SKM-1 (cell line): ENCODE measurements at regions not wholly inside any gene's neighbourhood (a gene's known extent, or its start where the extent isn't known, plus 50 kb on each side); places are given as distances from the start of the nearest gene placed in this dataset.
"Not testable (repeated sequence)": the region's sequence is repeated elsewhere in the genome, so short reads cannot be mapped to it uniquely, and the experiment has no call there.

ENCODE experiments used
- DNase-seq: peaks from one replicate; lab custom pipeline; 2025; ENCODE audit not compliant: unreplicated experiment; lab: John Stamatoyannopoulos, UW

DNA sequence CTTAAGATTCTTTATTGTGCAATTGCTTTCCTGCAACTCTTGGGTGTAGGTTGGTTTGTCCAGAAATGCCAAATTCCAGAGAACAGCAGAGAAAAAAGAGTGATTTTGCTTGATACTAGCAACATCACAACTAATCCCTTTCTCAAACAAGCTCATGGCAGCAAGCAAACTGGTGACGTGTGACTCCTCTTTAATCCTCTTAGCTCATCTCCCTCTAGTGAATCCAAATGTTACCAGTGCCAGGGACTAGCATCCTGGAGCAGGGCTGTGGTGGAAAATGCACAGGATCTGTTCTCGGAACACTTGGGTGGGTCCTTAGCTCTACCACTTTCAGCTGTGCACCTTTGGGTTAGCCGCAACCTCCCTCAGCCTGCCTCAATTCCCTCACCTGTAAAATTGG lies 204.0 kb upstream of the CCL2 start:
- DNase-seq, result no peak

DNA sequence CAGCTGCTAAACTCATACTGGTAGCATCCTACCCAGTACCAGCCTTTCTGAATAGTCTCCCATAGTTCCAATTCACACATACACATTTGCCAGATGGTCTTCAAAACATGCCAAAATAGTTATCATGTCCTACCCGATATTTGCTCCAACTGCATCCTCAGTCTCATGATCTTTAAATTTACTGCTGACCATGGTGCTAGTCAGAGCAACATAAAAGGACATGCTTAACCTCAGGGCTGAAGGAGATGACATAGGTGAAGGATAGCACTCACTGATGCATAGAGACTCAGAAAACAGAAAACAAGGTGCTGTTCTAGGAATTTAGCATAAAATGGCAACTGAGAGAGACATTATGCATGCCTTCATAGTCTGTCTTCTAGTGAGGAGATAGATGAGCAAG lies 200.6 kb upstream of the CCL2 start:
- DNase-seq, result no peak

DNA sequence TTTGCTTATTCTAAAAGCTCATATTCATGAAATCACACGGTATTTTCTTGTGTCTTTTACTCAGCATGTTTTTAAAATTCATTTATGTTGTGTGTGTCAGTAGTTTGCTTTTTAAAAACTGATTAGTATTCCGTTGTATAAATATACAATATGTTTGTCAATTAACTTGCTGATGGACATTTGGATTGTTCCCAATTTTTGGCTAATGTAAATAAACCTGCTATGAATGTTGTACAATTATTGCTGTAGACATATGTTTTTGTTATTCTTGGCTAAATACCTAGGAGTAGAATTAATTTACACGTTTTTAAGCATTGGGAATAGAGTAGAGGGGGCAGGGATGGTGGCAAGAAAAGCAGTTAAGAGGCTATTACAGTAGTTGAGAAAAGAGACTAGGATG lies 199.5 kb upstream of the CCL2 start:
- no peak for DNase-seq

- no peak for DNase-seq
These were observed 195.5 kb upstream of the CCL2 start for GRCh38 chr17:34059423-34060220.

DNA sequence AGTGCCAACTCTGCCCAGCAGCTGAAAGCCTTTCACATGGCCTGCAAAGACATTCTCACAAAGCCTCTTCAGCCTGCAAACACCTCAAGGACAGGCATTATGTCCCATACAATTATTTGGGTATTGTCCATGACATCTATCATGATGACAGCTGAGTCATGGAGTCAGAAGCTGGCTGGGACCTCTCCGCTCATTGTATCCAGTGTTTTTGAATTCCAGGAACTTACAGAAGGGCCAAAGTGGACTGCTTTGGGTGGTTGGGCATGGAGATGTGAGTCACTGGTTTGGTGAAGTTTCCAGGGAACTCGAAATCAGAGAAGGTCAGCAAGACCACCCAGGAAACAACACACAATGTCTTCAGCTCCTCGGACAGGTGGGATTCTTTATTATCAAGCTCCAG lies 188.6 kb upstream of the CCL2 start:
- no peak for DNase-seq

GRCh38 chr17:34067011-34067410 lies 188.1 kb upstream of the CCL2 start:
- DNase-seq, result no peak

DNA sequence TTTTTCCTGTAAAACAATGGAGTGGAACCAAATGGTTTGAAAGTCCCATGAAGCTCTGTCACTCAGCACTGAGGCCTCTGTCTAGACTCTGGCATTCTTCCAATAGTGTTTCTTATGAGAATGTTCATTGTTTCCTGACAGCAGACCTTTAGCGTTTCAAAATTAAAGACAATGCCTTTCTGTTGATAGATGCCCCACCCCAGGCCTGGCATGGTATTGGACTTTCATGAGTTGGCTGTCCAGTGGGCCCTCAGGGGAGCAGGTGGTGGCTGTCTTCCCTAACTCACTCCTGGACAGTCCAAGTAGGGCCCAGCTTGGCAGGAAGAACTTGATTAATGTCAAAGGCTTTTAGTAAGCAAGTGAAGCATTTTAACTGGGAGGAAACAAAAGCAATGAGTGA lies 186.5 kb upstream of the CCL2 start:
- DNase-seq, result no peak

- no peak for DNase-seq
These were observed 184.4 kb upstream of the CCL2 start for GRCh38 chr17:34070712-34071111.

DNA sequence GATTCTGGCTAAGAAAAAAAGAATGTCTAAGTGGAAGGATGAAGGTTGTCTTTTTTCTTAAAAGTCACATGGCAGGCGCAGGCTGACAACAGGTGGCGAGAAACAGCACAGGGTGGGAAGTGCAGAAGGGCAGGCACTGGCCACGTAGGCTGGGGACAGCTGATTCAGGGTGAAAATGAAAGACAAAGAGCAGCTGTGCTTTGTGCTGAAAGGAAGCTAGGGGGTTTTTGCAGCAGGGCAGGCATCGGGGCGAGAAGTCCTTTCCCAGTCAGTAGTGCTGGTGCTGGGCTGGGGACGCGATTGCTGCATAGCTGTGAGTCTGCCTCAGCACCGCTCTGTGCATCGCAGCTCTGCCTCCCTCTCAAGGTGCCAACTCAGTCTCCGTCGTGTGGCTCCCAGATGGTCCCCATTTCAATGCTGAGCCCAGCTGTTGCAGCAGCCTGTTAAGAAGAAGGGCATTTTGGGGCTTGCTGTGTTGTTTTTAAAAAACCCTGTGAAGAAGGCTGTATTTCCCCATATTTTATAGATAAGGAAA lies 183.1 kb upstream of the CCL2 start:
- no peak for DNase-seq

GRCh38 chr17:34075076-34075475 lies 180.0 kb upstream of the CCL2 start:
- DNase-seq, result no peak

DNA sequence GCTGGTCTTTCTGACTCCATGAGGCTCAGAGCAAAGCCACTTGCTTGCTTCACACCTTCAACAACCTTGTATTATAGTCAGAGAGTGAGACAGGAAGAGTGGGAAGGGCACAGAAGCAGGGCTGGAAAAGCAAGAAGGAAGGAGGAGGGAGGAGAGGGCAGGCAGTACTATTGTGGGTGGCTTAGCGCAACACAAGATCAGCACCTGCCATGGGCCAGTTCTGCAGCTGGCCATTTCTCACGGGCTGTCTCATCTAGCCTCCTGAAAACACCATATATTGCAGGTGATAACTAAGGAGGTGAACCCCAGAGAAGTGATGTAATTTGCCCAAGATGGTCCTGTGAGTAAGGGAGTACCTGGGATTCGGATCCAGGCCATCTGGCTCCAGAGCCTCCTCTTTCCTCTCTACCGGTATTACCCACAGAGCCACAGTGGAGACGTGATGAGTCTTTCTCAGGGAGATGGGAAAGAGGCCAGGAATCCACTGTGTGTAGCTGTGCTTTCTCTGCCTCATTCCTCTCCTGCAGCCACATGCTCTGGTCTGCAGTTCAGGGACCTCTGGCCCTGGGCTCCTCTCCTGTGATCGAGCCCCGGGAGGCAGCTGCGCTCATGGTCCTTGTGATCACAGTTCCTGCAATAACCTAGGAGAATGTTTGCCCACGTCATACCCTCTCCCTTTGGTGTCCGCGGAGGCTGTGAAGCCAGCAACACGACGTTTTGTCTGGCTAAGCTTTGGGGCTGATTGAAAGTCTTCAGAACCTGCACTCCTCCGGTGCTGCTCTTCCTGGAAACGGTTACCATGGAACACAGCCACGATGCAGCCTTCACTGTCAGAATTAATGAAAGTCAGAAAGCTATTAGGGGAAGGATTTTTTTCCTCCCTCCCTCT lies 178.1 kb upstream of the CCL2 start:
- no peak for DNase-seq

DNA sequence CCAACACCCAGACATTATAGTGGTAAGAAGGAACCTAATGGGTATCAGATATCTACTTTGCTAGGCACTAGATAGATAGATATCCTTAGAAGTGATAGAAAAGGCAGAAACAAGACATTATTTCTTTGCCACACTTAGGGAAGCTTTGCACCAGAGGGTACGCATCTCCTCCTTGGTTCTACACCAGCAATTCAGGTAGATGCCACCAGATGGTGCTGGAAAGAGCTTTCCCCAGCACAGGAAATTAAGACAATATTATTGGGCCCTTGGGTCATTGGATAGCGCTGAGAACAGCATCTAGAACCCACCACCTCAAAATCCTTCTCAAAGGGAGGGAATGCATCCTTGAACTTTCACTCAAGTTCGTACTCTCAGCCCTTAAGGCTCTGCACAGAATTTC lies 173.8 kb upstream of the CCL2 start:
- DNase-seq, result no peak

DNA sequence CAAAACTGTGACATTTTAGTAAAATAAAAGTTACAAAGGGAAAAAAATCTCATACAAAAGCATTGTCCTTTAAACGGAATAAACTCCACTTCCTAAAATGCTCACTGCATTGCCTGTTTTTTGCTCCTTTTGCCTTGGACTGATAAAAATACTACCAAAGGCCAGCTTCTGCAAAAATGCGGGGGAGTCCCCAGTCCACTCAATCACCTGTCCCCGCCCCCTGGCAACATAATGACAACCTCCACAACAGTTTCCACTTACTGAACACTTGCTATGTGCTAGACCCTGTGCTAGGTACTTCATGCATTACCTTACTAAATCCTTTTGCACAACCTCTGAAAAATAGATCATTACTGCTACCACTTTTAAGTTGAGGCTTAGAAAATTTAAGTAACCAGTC lies 172.7 kb upstream of the CCL2 start:
- DNase-seq, result no peak

DNA sequence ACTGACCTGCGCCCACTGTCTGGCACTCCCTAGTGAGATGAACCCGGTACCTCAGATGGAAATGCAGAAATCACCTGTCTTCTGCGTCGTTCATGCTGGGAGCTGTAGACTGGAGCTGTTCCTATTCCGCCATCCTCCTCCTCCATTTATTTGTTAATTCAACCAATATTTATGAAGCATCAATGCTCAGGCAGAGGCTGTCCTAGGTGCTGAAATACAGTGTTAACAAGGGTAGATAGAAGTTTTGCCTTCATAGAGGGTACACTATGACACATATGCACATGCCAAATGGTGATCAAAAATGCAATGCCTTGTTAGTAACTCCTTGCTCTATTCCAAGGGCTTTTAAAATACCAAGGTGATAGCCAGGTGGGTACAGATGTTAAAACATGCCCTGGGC lies 166.0 kb upstream of the CCL2 start:
- not testable (repeated sequence) for DNase-seq

GRCh38 chr17:34090593-34090992 lies 164.5 kb upstream of the CCL2 start:
- DNase-seq, result no peak

GRCh38 chr17:34091975-34092374 lies 163.1 kb upstream of the CCL2 start:
- no peak for DNase-seq

GRCh38 chr17:34095106-34095505 lies 160.0 kb upstream of the CCL2 start:
- DNase-seq, result no peak

DNA sequence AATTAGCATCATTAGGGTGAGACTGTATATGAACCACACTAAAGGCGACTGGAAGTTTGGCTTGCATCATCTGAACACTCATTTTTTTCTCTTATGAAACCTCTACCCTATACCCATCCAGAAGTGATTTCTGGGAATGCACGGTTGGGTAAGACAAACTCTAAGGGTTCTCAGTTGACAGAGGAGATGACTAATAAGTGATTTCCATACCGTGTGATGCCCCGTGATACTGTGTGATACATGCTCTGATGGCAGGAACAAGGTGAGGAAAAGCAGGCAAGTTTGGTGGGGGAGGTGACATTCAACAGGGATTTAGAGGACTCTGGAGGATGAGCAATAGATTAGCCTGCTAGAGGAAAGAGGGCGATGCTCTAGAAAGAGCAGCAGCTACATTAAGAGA lies 156.4 kb upstream of the CCL2 start:
- no peak for DNase-seq

DNA sequence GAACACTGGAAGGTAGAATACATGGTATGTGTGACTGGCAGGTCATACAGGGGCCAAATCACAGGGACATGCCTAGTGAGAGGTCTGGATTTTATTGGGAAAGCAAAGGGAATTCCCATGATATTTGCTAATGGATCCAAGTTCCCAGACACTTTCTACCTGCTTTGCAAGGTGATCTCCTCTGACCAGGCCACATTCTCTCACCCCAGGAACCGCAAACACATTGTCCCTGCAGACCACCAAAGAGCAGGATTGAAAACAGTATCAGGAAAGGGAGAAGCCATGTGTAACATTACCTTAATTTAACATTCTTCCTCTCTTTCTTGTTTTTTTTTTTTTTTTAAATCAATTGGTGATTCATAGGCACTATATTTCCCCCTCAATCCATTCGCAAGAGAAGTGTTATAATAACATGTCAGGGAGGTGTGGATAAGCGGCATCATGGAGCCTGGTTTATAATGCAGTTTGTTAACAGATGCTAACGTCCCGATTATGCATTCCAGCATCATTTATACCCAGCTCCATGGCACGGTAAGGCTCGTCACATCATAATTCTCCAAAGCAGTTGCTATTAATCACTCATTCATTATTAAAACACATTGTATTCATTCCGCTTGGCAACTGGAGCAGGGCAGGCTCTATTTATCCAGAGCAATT lies 155.1 kb upstream of the CCL2 start:
- no peak for DNase-seq

DNA sequence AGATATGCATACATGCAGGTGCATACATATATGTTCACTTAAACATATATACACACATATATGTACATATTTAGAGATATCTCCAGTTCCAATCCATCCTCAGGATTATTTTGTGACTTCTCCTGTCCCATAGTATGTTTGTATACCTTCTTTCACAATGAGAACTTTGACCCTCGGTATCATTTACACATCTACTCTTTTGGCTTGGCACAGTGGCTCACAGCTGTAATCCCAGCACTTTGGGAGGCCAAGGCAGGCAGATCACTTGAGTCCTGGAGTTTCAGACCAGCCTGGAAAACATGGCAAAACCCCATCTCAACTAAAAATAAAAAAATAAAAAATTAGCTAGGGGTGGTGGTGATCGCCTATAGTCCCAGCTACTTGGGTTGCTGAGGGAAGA lies 148.1 kb upstream of the CCL2 start:
- DNase-seq, result no peak

DNA sequence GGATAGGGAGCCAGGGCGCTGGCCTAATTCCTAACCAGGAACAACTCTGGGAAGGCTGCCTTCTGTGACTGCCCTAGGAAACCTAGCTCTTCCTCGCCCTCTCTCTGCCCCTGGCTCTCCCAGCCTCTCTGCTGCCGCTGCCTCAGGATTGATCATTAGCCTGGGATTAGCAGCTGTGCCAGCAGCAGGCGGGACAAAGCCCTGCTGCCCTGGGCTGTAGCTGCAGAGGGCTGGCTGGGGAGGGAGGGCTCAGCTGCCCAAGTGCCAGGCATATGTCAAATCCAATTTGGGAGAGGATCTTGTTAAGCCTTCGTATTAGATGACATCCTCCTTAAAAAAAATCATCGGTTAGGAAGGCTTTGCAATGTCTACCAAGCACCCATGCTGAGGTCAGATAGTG lies 144.8 kb upstream of the CCL2 start:
- no peak for DNase-seq

DNA sequence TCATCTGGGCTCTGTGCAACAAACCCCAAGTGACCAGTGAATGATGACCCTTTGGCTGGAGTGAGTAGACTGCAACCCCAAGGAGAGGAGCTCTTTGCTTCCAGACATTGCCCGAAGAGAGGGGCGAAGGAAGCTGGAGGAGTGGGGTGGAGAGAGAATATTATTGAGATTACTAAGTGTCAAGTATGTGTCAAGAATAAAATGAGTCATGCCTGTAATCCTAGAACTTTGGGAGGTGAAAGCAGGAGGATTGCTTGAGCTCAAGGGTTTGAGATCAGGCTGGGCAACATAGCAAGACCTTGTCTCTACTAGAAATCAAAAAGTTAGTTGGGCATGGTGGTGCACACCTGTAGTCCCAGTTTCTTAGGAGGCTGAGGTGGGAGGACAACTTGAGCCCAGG lies 142.0 kb upstream of the CCL2 start:
- DNase-seq, result no peak
